ENCODE measurements at regions not wholly inside any gene's neighbourhood (a gene's known extent, or its start where the extent isn't known, plus 50 kb on each side); places are given as distances from the start of the nearest gene placed in this dataset.

GRCh38 chr6:137743493-137743892 lies 123.6 kb upstream of the TNFAIP3 start:
- TF ChIP-seq POLR2AphosphoS5 (IDR thresholded peaks at IDR 0.05; ENCODE audit: low read depth), result no peak
- no peak for TF ChIP-seq REST (IDR thresholded peaks at IDR 0.05; ENCODE audit: insufficient replicate concordance, low read depth)
- no peak for TF ChIP-seq SPI1 (IDR thresholded peaks at IDR 0.05; ENCODE audit: borderline replicate concordance, low read depth)
- no peak for TF ChIP-seq GABPA (IDR thresholded peaks at IDR 0.05; ENCODE audit: low read depth)
- TF ChIP-seq CTCF (IDR thresholded peaks at IDR 0.05; ENCODE audit: insufficient read depth, low read length), result no peak
- H3K27me3 ChIP-seq (ENCODE audit: insufficient read depth, poor library complexity, severe bottlenecking), result no peaks in the 10 kb centered on the region
- H3K4me3 ChIP-seq (replicated peaks; ENCODE audit: insufficient read depth, low read length), result no peak overlapping the region
- H3K27ac ChIP-seq (replicated peaks), result no peak overlapping the region
- DNase-seq (ENCODE audit: low read depth in 1 of 2, low spot score in 1 of 2), result no peak

- no peaks in the 10 kb centered on the region for H3K27me3 ChIP-seq (ENCODE audit: insufficient read depth, poor library complexity, severe bottlenecking)
- no peak for TF ChIP-seq SPI1 (IDR thresholded peaks at IDR 0.05; ENCODE audit: borderline replicate concordance, low read depth)
- TF ChIP-seq GABPA (IDR thresholded peaks at IDR 0.05; ENCODE audit: low read depth), result no peak
- no peak for TF ChIP-seq CTCF (IDR thresholded peaks at IDR 0.05; ENCODE audit: insufficient read depth, low read length)
- no peak for TF ChIP-seq REST (IDR thresholded peaks at IDR 0.05; ENCODE audit: insufficient replicate concordance, low read depth)
- no peak overlapping the region for H3K4me3 ChIP-seq (replicated peaks; ENCODE audit: insufficient read depth, low read length)
- no peak overlapping the region for H3K27ac ChIP-seq (replicated peaks)
- no peak for DNase-seq (ENCODE audit: low read depth in 1 of 2, low spot score in 1 of 2)
These were observed 122.2 kb upstream of the TNFAIP3 start for GRCh38 chr6:137744877-137745276.

GRCh38 chr6:137745321-137745720 lies 121.7 kb upstream of the TNFAIP3 start:
- no peaks in the 10 kb centered on the region for H3K27me3 ChIP-seq (ENCODE audit: insufficient read depth, poor library complexity, severe bottlenecking)
- H3K27ac ChIP-seq (replicated peaks), result no peak overlapping the region
- TF ChIP-seq SPI1 (IDR thresholded peaks at IDR 0.05; ENCODE audit: borderline replicate concordance, low read depth) (no peak), POLR2AphosphoS5 (IDR thresholded peaks at IDR 0.05; ENCODE audit: low read depth) (no peak), CTCF (IDR thresholded peaks at IDR 0.05; ENCODE audit: insufficient read depth, low read length) (no peak), REST (IDR thresholded peaks at IDR 0.05; ENCODE audit: insufficient replicate concordance, low read depth) (no peak), GABPA (IDR thresholded peaks at IDR 0.05; ENCODE audit: low read depth) (no peak)
- no peak overlapping the region for H3K4me3 ChIP-seq (replicated peaks; ENCODE audit: insufficient read depth, low read length)
- DNase-seq (ENCODE audit: low read depth in 1 of 2, low spot score in 1 of 2), result no peak

All from HL-60 (cell line).